H9 (cell line): ENCODE measurements at regions not wholly inside any gene's neighbourhood (a gene's known extent, or its start where the extent isn't known, plus 50 kb on each side); places are given as distances from the start of the nearest gene placed in this dataset.

Experiments used
- DNase-seq: peaks from one replicate; pipeline ENCODE4 v3.0.0-alpha.2; 2017
- H2AFZ ChIP-seq: one replicate; pipeline ENCODE4 v1.6.1; 2013; ENCODE audit warnings: mild to moderate bottlenecking, low read length, control low read depth, moderate library complexity
- H2AK5ac ChIP-seq: 2 replicates; pipeline ENCODE4 v1.6.1; 2013; ENCODE audit warnings: low read length, control low read depth, mixed read lengths; ENCODE audit not compliant: insufficient read length
- H2BK120ac ChIP-seq: one replicate; pipeline ENCODE4 v1.6.1; 2013; ENCODE audit warnings: low read depth, mild to moderate bottlenecking, low read length, control low read depth, inconsistent platforms; ENCODE audit not compliant: poor library complexity, severe bottlenecking
- H2BK12ac ChIP-seq: 2 replicates; pipeline ENCODE4 v1.6.1; 2013; ENCODE audit warnings: low read length, control low read depth, mixed read lengths, low read depth; ENCODE audit not compliant: insufficient read length
- H2BK15ac ChIP-seq: 2 replicates; pipeline ENCODE4 v1.6.1; 2013; ENCODE audit warnings: low read depth, low read length, control low read depth
- H2BK20ac ChIP-seq: one replicate; pipeline ENCODE4 v1.6.1; 2013; ENCODE audit warnings: low read depth, mild to moderate bottlenecking, low read length, control low read depth, inconsistent platforms; ENCODE audit not compliant: poor library complexity, severe bottlenecking
- H2BK5ac ChIP-seq: 2 replicates; pipeline ENCODE4 v1.6.1; 2013; ENCODE audit warnings: low read length, control low read depth, mixed read lengths; ENCODE audit not compliant: insufficient read length
- H3K14ac ChIP-seq: 2 replicates; pipeline ENCODE4 v1.6.1; 2013; ENCODE audit warnings: low read length, control low read depth; ENCODE audit not compliant: insufficient read depth
- H3K18ac ChIP-seq: 2 replicates; pipeline ENCODE4 v1.6.1; 2013; ENCODE audit warnings: low read depth, mild to moderate bottlenecking, mixed read lengths, low read length, control low read depth; ENCODE audit not compliant: insufficient read length
- H3K23ac ChIP-seq: 2 replicates; pipeline ENCODE4 v1.6.1; 2013; ENCODE audit warnings: low read length, control low read depth, mixed read lengths, low read depth; ENCODE audit not compliant: insufficient read length
- H3K23me2 ChIP-seq: 2 replicates; pipeline ENCODE4 v1.6.1; 2013; ENCODE audit warnings: low read depth, mild to moderate bottlenecking, mixed read lengths, low read length, control low read depth; ENCODE audit not compliant: insufficient read length, poor library complexity, severe bottlenecking
- H3K27ac ChIP-seq: 2 replicates; pipeline ENCODE4 v1.5.1; 2013; ENCODE audit warnings: low read length, control low read depth, mixed read lengths, low read depth; ENCODE audit not compliant: insufficient read length
- H3K27me3 ChIP-seq: 2 replicates; pipeline ENCODE4 v1.6.1; 2013; ENCODE audit warnings: low read length, control low read depth, inconsistent platforms; ENCODE audit not compliant: insufficient read depth
- H3K4ac ChIP-seq: 2 replicates; pipeline ENCODE4 v1.6.1; 2013; ENCODE audit warnings: low read depth, mild to moderate bottlenecking, control low read depth, inconsistent platforms, low read length, moderate library complexity
- H3K4me1 ChIP-seq: 2 replicates; pipeline ENCODE4 v1.6.1; 2013; ENCODE audit warnings: low read length, control low read depth, inconsistent platforms; ENCODE audit not compliant: insufficient read depth
- H3K4me2 ChIP-seq: 2 replicates; pipeline ENCODE4 v1.6.1; 2013; ENCODE audit warnings: low read length, control low read depth, mixed read lengths; ENCODE audit not compliant: insufficient read length, insufficient read depth
- H3K56ac ChIP-seq: 2 replicates; pipeline ENCODE4 v1.6.1; 2013; ENCODE audit warnings: low read depth, mild to moderate bottlenecking, mixed read lengths, low read length, control low read depth; ENCODE audit not compliant: insufficient read length
- H3K79me1 ChIP-seq: 2 replicates; pipeline ENCODE4 v1.6.1; 2013; ENCODE audit warnings: low read depth, mild to moderate bottlenecking, moderate library complexity, low read length, control low read depth, inconsistent platforms; ENCODE audit not compliant: insufficient read depth, poor library complexity, severe bottlenecking
- H3K79me2 ChIP-seq: 2 replicates; pipeline ENCODE4 v1.6.1; 2013; ENCODE audit warnings: low read length, control low read depth, inconsistent platforms; ENCODE audit not compliant: insufficient read depth
- H3K9ac ChIP-seq: 2 replicates; pipeline ENCODE4 v1.6.1; 2013; ENCODE audit warnings: low read length, control low read depth, mixed read lengths; ENCODE audit not compliant: insufficient read length; ENCODE audit errors: extremely low read depth
- H3K9me3 ChIP-seq: one replicate; pipeline ENCODE4 v1.6.1; 2013; ENCODE audit warnings: low read depth, low read length, inconsistent platforms; ENCODE audit not compliant: control insufficient read depth
- H3T11ph ChIP-seq: one replicate; pipeline ENCODE4 v1.6.1; 2013; ENCODE audit warnings: mild to moderate bottlenecking, low read length, control low read depth, inconsistent platforms
- H4K20me1 ChIP-seq: one replicate; pipeline ENCODE4 v1.6.1; 2013; ENCODE audit not compliant: control insufficient read depth, insufficient read length, insufficient read depth
- H4K5ac ChIP-seq: 2 replicates; pipeline ENCODE4 v1.6.1; 2013; ENCODE audit warnings: low read depth, mild to moderate bottlenecking, mixed read lengths, low read length, control low read depth; ENCODE audit not compliant: insufficient read length
- H4K8ac ChIP-seq: replicated peaks from 2 replicates; pipeline ENCODE4 v1.6.1; 2013; ENCODE audit warnings: low read length, control low read depth, mixed read lengths, low read depth; ENCODE audit not compliant: insufficient read length
- H4K91ac ChIP-seq: 2 replicates; pipeline ENCODE4 v1.6.1; 2013; ENCODE audit warnings: low read depth, mild to moderate bottlenecking, moderate library complexity, mixed read lengths, low read length, control low read depth; ENCODE audit not compliant: insufficient read length
- H3K27ac Mint-ChIP-seq, 3 experiments: 2 replicates in 2 of 3; 3 replicates in 1 of 3; pipeline ENCODE4 v1.8.0; 2020 to 2021; ENCODE audit warnings: mixed read lengths in 3 of 3, mild to moderate bottlenecking in 1 of 3, moderate library complexity in 1 of 3
- H3K27me3 Mint-ChIP-seq: 2 replicates; pipeline ENCODE4 v1.8.0; 2021; ENCODE audit warnings: low read depth, mild to moderate bottlenecking, moderate library complexity, mixed read lengths
- H3K36me3 Mint-ChIP-seq, 3 experiments: 2 replicates in 2 of 3; 3 replicates in 1 of 3; pipeline ENCODE4 v1.8.0; 2020 to 2021; ENCODE audit warnings: low read depth in 3 of 3, mixed read lengths in 3 of 3; ENCODE audit not compliant: insufficient read depth in 1 of 3
- H3K4me1 Mint-ChIP-seq, 2 experiments: 2 replicates each; pipeline ENCODE4 v1.8.0; 2020; ENCODE audit warnings: mixed read lengths in 2 of 2
- H3K4me3 Mint-ChIP-seq, 2 experiments: 2 replicates in 1 of 2; 3 replicates in 1 of 2; pipeline ENCODE4 v1.8.0; 2020 to 2021; ENCODE audit warnings: mild to moderate bottlenecking in 2 of 2, mixed read lengths in 2 of 2, moderate library complexity in 1 of 2
- H3K9me3 Mint-ChIP-seq, 2 experiments: 2 replicates in 1 of 2; 3 replicates in 1 of 2; pipeline ENCODE4 v1.8.0; 2020; ENCODE audit warnings: mild to moderate bottlenecking in 2 of 2, mixed read lengths in 2 of 2, moderate library complexity in 1 of 2
- whole genome bisulfite sequencing: extraction: QIAGEN DNeasy Blood & Tissue Kit; methylation state at CpG from one replicate; pipeline ENCODE4 v1.1.7; 2013; ENCODE audit warnings: missing lambda C conversion rate, low lambda C conversion rate, mixed read lengths; ENCODE audit not compliant: insufficient read length; ENCODE audit errors: extremely low coverage; 5-methylcytosine and 5-hydroxymethylcytosine counted together
- TF ChIP-seq, protein P1 (sequence below): fragments of 200-600 bp; sonication (generic); conservative IDR thresholded peaks from 3 replicates; pipeline ENCODE4 v1.8.0; 2021; ENCODE audit warnings: antibody characterized with exemption, mild to moderate bottlenecking

GRCh38 chr10:64175271-64175962 is 654.2 kb downstream of the REEP3 start:
- H3K79me1 ChIP-seq = no peaks in the 10 kb centered on the region
- H4K91ac ChIP-seq = no peak overlapping the region
- H3K27ac Mint-ChIP-seq = no peak overlapping the region
- H3K9ac ChIP-seq = no peak overlapping the region
- no peak overlapping the region for H2BK12ac ChIP-seq
- no peak overlapping the region for H2AK5ac ChIP-seq
- H3K4me2 ChIP-seq = no peak overlapping the region
- H3K4me3 Mint-ChIP-seq = no peak overlapping the region
- WGBS = no CpG with 5 or more reads among the region's 4 CpGs
- no peaks in the 10 kb centered on the region for H3K23me2 ChIP-seq
- H3K18ac ChIP-seq = no peak overlapping the region
- no peaks in the 10 kb centered on the region for H3K79me2 ChIP-seq
- no peaks in the 10 kb centered on the region for H3K9me3 Mint-ChIP-seq
- H4K5ac ChIP-seq = no peak overlapping the region
- H4K20me1 ChIP-seq = no peaks in the 10 kb centered on the region
- DNase-seq = no peak
- H3K9me3 ChIP-seq = no peaks in the 10 kb centered on the region
- no peak overlapping the region for H3K56ac ChIP-seq
- H3K27me3 Mint-ChIP-seq = no peaks in the 10 kb centered on the region
- no peaks in the 10 kb centered on the region for H3K36me3 Mint-ChIP-seq
- no peak overlapping the region for H3K23ac ChIP-seq
- TF ChIP-seq, protein P1, sequence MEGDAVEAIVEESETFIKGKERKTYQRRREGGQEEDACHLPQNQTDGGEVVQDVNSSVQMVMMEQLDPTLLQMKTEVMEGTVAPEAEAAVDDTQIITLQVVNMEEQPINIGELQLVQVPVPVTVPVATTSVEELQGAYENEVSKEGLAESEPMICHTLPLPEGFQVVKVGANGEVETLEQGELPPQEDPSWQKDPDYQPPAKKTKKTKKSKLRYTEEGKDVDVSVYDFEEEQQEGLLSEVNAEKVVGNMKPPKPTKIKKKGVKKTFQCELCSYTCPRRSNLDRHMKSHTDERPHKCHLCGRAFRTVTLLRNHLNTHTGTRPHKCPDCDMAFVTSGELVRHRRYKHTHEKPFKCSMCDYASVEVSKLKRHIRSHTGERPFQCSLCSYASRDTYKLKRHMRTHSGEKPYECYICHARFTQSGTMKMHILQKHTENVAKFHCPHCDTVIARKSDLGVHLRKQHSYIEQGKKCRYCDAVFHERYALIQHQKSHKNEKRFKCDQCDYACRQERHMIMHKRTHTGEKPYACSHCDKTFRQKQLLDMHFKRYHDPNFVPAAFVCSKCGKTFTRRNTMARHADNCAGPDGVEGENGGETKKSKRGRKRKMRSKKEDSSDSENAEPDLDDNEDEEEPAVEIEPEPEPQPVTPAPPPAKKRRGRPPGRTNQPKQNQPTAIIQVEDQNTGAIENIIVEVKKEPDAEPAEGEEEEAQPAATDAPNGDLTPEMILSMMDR = no peak
- no peak overlapping the region for H3K27ac ChIP-seq
- no peaks in the 10 kb centered on the region for H3K27me3 ChIP-seq
- H2BK15ac ChIP-seq = no peak overlapping the region
- no peaks in the 10 kb centered on the region; the same call in 1 of the 2 replicates for H3K4me1 ChIP-seq
- H3K4ac ChIP-seq = no peak overlapping the region
- H4K8ac ChIP-seq = no peak overlapping the region
- H2BK20ac ChIP-seq = no peak overlapping the region
- 0 out of 4 replicates have a peak, but pooled peaks cover 0 to 2% of the 10 kb centered on the region in 2 experiments for H3K4me1 Mint-ChIP-seq
- no peak overlapping the region for H3T11ph ChIP-seq
- no peak overlapping the region for H2BK5ac ChIP-seq
- H2BK120ac ChIP-seq = no peak overlapping the region
- H2AFZ ChIP-seq = no peak overlapping the region
- no peak overlapping the region for H3K14ac ChIP-seq
